ENCODE measurements at regions not wholly inside any gene's neighbourhood (a gene's known extent, or its start where the extent isn't known, plus 50 kb on each side); places are given as distances from the start of the nearest gene placed in this dataset.

GRCh38 chr1:221631556-221631955, 110.3 kb downstream of the DUSP10 start:
- no peak for TF ChIP-seq CTCF (conservative IDR thresholded peaks at IDR 0.05)
- H3K27ac ChIP-seq: no peak overlapping the region

- TF ChIP-seq CTCF (conservative IDR thresholded peaks at IDR 0.05): no peak
- no peak for TF ChIP-seq ZFX (IDR thresholded peaks at IDR 0.05)
- no peak overlapping the region for H3K27ac ChIP-seq
Measured at GRCh38 chr1:221632072-221632471, 109.8 kb downstream of the DUSP10 start.

GRCh38 chr1:221633841-221634409, 108.0 kb downstream of the DUSP10 start:
- H3K27ac ChIP-seq: no peak overlapping the region
- TF ChIP-seq ZFX (IDR thresholded peaks at IDR 0.05): no peak
- no peak for TF ChIP-seq CTCF (conservative IDR thresholded peaks at IDR 0.05)

GRCh38 chr1:221634606-221635005, 107.3 kb downstream of the DUSP10 start:
- no peak overlapping the region for H3K27ac ChIP-seq
- TF ChIP-seq CTCF (conservative IDR thresholded peaks at IDR 0.05) (no peak), ZFX (IDR thresholded peaks at IDR 0.05) (no peak)

- TF ChIP-seq CTCF (conservative IDR thresholded peaks at IDR 0.05) (no peak), ZFX (IDR thresholded peaks at IDR 0.05) (no peak)
- no peak overlapping the region for H3K27ac ChIP-seq
Measured at GRCh38 chr1:221635305-221635704, 106.6 kb downstream of the DUSP10 start.

DNA sequence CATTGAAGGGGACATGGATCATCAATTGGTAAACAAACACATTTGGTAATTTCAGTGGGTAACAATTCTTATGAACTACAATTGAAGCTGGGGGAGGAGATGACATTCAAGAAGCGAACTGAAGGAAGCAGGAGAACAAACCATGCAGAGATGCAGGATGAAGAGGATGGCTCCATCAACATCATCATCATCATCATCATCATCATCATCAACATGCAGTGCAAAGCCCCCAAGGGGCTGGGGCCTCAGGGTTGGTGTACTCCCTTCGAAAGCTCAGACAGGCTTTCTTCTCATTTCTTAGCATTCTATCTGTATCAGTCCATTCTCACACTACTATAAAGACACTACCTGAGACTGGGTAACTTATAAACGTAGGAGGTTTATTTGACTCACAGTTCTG, 105.8 kb downstream of the DUSP10 start:
- no peak overlapping the region for H3K27ac ChIP-seq
- no peak for TF ChIP-seq CTCF (conservative IDR thresholded peaks at IDR 0.05)
- TF ChIP-seq ZFX (IDR thresholded peaks at IDR 0.05): no peak

DNA sequence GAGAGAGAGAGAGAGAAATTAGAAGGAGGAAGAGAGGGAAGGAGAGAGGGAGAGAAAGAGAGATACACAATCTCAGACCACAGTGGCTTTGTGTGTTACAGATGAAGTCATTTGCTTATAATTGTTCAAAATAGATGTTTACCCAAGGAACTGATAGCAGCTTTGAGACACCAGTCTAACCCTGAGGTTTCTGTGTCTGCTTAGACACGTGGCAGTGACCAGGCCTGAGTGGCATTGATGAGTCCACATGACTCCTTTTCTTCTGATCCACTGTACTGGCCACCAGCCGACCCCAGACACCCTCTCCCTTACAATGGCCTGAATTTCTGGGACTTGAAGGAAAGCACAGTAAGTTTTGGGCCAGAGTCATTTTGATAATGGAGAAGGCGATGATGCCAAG, 104.9 kb downstream of the DUSP10 start:
- no peak overlapping the region for H3K27ac ChIP-seq
- no peak for TF ChIP-seq ZFX (IDR thresholded peaks at IDR 0.05)
- TF ChIP-seq CTCF (conservative IDR thresholded peaks at IDR 0.05): no peak
